Osteocyte (in vitro differentiated cells): ENCODE measurements at regions not wholly inside any gene's neighbourhood (a gene's known extent, or its start where the extent isn't known, plus 50 kb on each side); places are given as distances from the start of the nearest gene placed in this dataset.

ENCODE experiments used
- DNase-seq: peaks from one replicate; pipeline ENCODE4 v3.0.0; 2021; ENCODE audit warnings: mixed read lengths; ENCODE audit not compliant: unreplicated experiment; ENCODE audit errors: extremely low spot score
- H3K27ac Mint-ChIP-seq: one replicate; pipeline ENCODE4 v1.8.0; 2021; ENCODE audit warnings: mild to moderate bottlenecking, mixed read lengths; ENCODE audit not compliant: unreplicated experiment
- H3K27me3 Mint-ChIP-seq: one replicate; pipeline ENCODE4 v1.8.0; 2021; ENCODE audit warnings: mixed read lengths; ENCODE audit not compliant: unreplicated experiment
- H3K36me3 Mint-ChIP-seq: one replicate; pipeline ENCODE4 v1.8.0; 2021; ENCODE audit warnings: mixed read lengths; ENCODE audit not compliant: unreplicated experiment
- H3K4me1 Mint-ChIP-seq: one replicate; pipeline ENCODE4 v1.8.0; 2021; ENCODE audit warnings: mixed read lengths; ENCODE audit not compliant: unreplicated experiment
- H3K4me3 Mint-ChIP-seq: one replicate; pipeline ENCODE4 v1.8.0; 2021; ENCODE audit warnings: mild to moderate bottlenecking, moderate library complexity, mixed read lengths; ENCODE audit not compliant: unreplicated experiment
- H3K9me3 Mint-ChIP-seq: one replicate; pipeline ENCODE4 v1.8.0; 2021; ENCODE audit warnings: mixed read lengths; ENCODE audit not compliant: unreplicated experiment
- CTCF ChIP-seq: fragments of 200-600 bp; sonication (generic); IDR thresholded peaks from 2 replicates; pipeline ENCODE4 v1.5.0; 2021; ENCODE audit warnings: antibody characterized with exemption, mild to moderate bottlenecking, moderate library complexity

- no peak for DNase-seq
- no peak overlapping the region for H3K4me3 Mint-ChIP-seq
- H3K36me3 Mint-ChIP-seq = no peaks in the 10 kb centered on the region
- H3K27ac Mint-ChIP-seq = no peak overlapping the region
- no peak for TF ChIP-seq CTCF
- H3K4me1 Mint-ChIP-seq = peaks cover 6% of the 10 kb centered on the region
- H3K27me3 Mint-ChIP-seq = no peaks in the 10 kb centered on the region
- peaks cover 4% of the 10 kb centered on the region for H3K9me3 Mint-ChIP-seq
Measured at GRCh38 chr16:54519161-54519695, 232.6 kb upstream of the IRX3 start.

GRCh38 chr16:54517181-54517580 lies 230.6 kb upstream of the IRX3 start:
- DNase-seq = no peak
- no peak overlapping the region for H3K27ac Mint-ChIP-seq
- H3K4me1 Mint-ChIP-seq = peaks cover 6% of the 10 kb centered on the region
- no peak overlapping the region for H3K4me3 Mint-ChIP-seq
- no peaks in the 10 kb centered on the region for H3K27me3 Mint-ChIP-seq
- H3K36me3 Mint-ChIP-seq = no peaks in the 10 kb centered on the region
- H3K9me3 Mint-ChIP-seq = peaks cover 4% of the 10 kb centered on the region
- TF ChIP-seq CTCF = no peak

DNA sequence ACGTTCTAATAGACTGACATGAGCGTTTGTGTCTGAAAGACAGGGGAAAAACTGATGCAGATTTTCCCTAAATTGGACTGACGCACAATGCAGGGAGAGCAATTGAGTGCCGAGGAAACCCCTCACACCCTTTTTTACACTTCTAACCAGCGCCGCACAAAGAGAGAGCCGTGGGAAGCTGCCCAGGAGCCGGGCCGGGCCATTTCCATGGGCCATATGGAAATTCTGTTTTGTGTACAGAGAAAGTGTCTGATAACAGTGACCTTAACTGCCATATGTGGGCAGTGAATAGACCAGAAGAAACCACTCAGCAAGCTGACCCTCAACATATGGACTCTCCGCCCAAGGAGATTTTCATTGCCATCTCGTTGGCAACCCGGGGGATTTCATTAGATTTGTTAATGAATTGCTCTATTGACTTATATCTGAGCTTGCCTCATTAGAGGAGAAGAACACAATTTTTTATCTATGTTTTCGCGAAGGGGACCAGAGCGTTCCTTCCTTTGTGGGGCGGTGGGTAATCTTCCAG lies 225.9 kb upstream of the IRX3 start:
- Mint-ChIP-seq H3K27me3 (peaks cover 2% of the 10 kb centered on the region), H3K4me1 (peaks cover 22% of the 10 kb centered on the region), H3K27ac (no peak overlapping the region), H3K9me3 (no peaks in the 10 kb centered on the region), H3K36me3 (no peaks in the 10 kb centered on the region), H3K4me3 (no peak overlapping the region)
- no peak for DNase-seq
- no peak for TF ChIP-seq CTCF

DNA sequence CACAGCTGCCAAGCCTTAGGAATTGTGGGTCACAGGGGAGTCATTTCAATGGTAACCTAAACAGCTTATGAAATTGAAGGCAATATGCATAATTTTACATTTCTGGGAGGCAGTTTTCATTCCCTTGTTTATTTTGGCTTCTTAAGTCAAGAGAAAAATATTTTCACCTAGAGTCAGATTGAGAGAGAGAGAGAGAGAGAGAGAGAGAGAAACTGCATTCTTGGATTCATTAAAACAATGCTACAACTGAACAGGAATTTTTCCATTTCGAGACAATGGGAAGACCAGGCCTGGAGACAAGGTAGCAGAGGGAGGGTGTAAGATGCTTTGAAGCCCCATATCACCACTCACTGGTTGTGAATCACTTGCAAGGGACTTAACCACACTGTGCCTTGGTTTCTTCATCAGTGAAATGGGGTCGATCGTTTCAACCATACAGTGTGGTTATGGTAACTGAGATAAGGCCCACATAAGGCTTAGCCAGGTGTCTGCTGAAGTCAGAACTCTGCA lies 224.7 kb upstream of the IRX3 start:
- Mint-ChIP-seq H3K4me1 (peaks cover 28% of the 10 kb centered on the region), H3K27me3 (peaks cover 11% of the 10 kb centered on the region), H3K27ac (peak overlapping the region; percentile 55), H3K9me3 (no peaks in the 10 kb centered on the region), H3K4me3 (no peak overlapping the region), H3K36me3 (no peaks in the 10 kb centered on the region)
- TF ChIP-seq CTCF = no peak
- no peak for DNase-seq

- DNase-seq = no peak
- peak overlapping the region; percentile 39 for H3K27ac Mint-ChIP-seq
- no peaks in the 10 kb centered on the region for H3K9me3 Mint-ChIP-seq
- no peaks in the 10 kb centered on the region for H3K36me3 Mint-ChIP-seq
- H3K4me1 Mint-ChIP-seq = peaks cover 30% of the 10 kb centered on the region
- H3K27me3 Mint-ChIP-seq = peaks cover 15% of the 10 kb centered on the region
- no peak overlapping the region for H3K4me3 Mint-ChIP-seq
- TF ChIP-seq CTCF = no peak
Measured at GRCh38 chr16:54510685-54511221, 224.2 kb upstream of the IRX3 start.
